ENCODE measurements at regions not wholly inside any gene's neighbourhood (a gene's known extent, or its start where the extent isn't known, plus 50 kb on each side); places are given as distances from the start of the nearest gene placed in this dataset.

- H3K36me3 Mint-ChIP-seq (ENCODE audit: low read depth) = no peaks in the 10 kb centered on the region
- no peak for TF ChIP-seq CTCF (IDR thresholded peaks at IDR 0.05; ENCODE audit: unreplicated experiment in 3 of 3)
Observed at GRCh38 chr5:98072921-98073320, 700.5 kb upstream of the RGMB start.

GRCh38 chr5:98076501-98076900 lies 697.0 kb upstream of the RGMB start:
- H3K27me3 Mint-ChIP-seq (ENCODE audit: low read depth) = no peaks in the 10 kb centered on the region
- no peaks in the 10 kb centered on the region for H3K9me3 Mint-ChIP-seq
- no peak for TF ChIP-seq CTCF (IDR thresholded peaks at IDR 0.05; ENCODE audit: unreplicated experiment in 3 of 3)
- no peaks in the 10 kb centered on the region for H3K36me3 Mint-ChIP-seq (ENCODE audit: low read depth)
- no peak overlapping the region for H3K27ac Mint-ChIP-seq
- no peak overlapping the region for H3K4me3 Mint-ChIP-seq
- no peaks in the 10 kb centered on the region for H3K4me1 Mint-ChIP-seq

More at GRCh38 chr5:98072921-98073320, 700.5 kb upstream of the RGMB start:
- Mint-ChIP-seq H3K4me1 (no peaks in the 10 kb centered on the region), H3K27ac (no peak overlapping the region), H3K4me3 (no peak overlapping the region), H3K27me3 (ENCODE audit: low read depth) (no peaks in the 10 kb centered on the region), H3K9me3 (no peaks in the 10 kb centered on the region)

GRCh38 chr5:98085593-98085992 lies 687.9 kb upstream of the RGMB start:
- Mint-ChIP-seq H3K36me3 (ENCODE audit: low read depth) (no peaks in the 10 kb centered on the region), H3K27me3 (ENCODE audit: low read depth) (no peaks in the 10 kb centered on the region), H3K27ac (no peak overlapping the region), H3K4me1 (no peaks in the 10 kb centered on the region), H3K4me3 (no peak overlapping the region), H3K9me3 (no peaks in the 10 kb centered on the region)
- TF ChIP-seq CTCF (IDR thresholded peaks at IDR 0.05; ENCODE audit: unreplicated experiment in 3 of 3) = no peak

- TF ChIP-seq CTCF (IDR thresholded peaks at IDR 0.05; ENCODE audit: unreplicated experiment in 3 of 3) = no peak
- Mint-ChIP-seq H3K4me1 (no peaks in the 10 kb centered on the region), H3K27me3 (ENCODE audit: low read depth) (no peaks in the 10 kb centered on the region), H3K27ac (no peak overlapping the region), H3K4me3 (no peak overlapping the region), H3K9me3 (no peaks in the 10 kb centered on the region), H3K36me3 (ENCODE audit: low read depth) (no peaks in the 10 kb centered on the region)
Observed at GRCh38 chr5:98095072-98095471, 678.4 kb upstream of the RGMB start.

- H3K36me3 Mint-ChIP-seq (ENCODE audit: low read depth) = no peaks in the 10 kb centered on the region
- TF ChIP-seq CTCF (IDR thresholded peaks at IDR 0.05; ENCODE audit: unreplicated experiment in 3 of 3) = no peak
- no peaks in the 10 kb centered on the region for H3K27me3 Mint-ChIP-seq (ENCODE audit: low read depth)
- no peak overlapping the region for H3K27ac Mint-ChIP-seq
- no peaks in the 10 kb centered on the region for H3K4me1 Mint-ChIP-seq
- H3K9me3 Mint-ChIP-seq = no peaks in the 10 kb centered on the region
- H3K4me3 Mint-ChIP-seq = no peak overlapping the region
Observed at GRCh38 chr5:98096155-98096554, 677.3 kb upstream of the RGMB start.

- Mint-ChIP-seq H3K27me3 (ENCODE audit: low read depth) (no peaks in the 10 kb centered on the region), H3K4me1 (no peaks in the 10 kb centered on the region), H3K27ac (no peak overlapping the region), H3K9me3 (no peaks in the 10 kb centered on the region), H3K4me3 (no peak overlapping the region), H3K36me3 (ENCODE audit: low read depth) (no peaks in the 10 kb centered on the region)
- TF ChIP-seq CTCF (IDR thresholded peaks at IDR 0.05; ENCODE audit: unreplicated experiment in 3 of 3) = no peak
Observed at GRCh38 chr5:98099448-98100105, 673.9 kb upstream of the RGMB start.
